Left kidney (tissue), 1 donor: ENCODE measurements at regions not wholly inside any gene's neighbourhood (a gene's known extent, or its start where the extent isn't known, plus 50 kb on each side); places are given as distances from the start of the nearest gene placed in this dataset.

ENCODE experiments used
- DNase-seq: peaks from one replicate; pipeline ENCODE4 v3.0.0-alpha.2; 2013

DNA sequence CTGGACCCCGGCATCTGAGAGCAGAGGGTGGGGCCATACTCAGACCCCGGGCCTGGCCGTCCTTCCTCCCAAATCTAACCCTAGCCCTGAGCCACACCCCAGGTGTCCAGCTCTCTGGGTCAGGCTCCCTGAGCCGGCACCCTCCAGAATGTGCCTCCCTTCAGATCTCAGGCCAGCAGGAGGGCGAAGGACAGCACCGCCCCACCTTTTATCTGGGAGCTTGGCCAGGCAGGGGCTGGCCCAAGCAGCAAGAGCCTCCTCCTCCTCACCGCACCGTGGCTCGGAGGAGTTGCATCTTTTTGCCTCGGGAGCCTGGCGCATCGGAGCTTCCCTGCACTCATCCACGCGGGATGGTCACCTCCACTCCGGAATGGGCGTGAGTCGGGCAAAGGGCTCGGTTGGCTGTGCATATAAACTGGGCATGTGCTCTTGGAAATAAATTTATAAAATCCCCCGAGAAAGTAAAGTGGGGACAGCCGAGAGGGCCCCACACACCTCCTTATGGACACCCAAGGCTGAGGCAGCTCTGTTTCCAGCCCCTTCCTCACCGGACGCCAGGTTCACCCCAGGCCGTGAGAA, 69.1 kb upstream of the CTDP1 start:
- DNase-seq, result no peak

- no peak for DNase-seq
These were observed 68.4 kb upstream of the CTDP1 start for GRCh38 chr18:79611040-79611681.

GRCh38 chr18:79612291-79613108, 67.1 kb upstream of the CTDP1 start:
- DNase-seq, result no peak

GRCh38 chr18:79613186-79613931, 66.2 kb upstream of the CTDP1 start:
- DNase-seq, result no peak

DNA sequence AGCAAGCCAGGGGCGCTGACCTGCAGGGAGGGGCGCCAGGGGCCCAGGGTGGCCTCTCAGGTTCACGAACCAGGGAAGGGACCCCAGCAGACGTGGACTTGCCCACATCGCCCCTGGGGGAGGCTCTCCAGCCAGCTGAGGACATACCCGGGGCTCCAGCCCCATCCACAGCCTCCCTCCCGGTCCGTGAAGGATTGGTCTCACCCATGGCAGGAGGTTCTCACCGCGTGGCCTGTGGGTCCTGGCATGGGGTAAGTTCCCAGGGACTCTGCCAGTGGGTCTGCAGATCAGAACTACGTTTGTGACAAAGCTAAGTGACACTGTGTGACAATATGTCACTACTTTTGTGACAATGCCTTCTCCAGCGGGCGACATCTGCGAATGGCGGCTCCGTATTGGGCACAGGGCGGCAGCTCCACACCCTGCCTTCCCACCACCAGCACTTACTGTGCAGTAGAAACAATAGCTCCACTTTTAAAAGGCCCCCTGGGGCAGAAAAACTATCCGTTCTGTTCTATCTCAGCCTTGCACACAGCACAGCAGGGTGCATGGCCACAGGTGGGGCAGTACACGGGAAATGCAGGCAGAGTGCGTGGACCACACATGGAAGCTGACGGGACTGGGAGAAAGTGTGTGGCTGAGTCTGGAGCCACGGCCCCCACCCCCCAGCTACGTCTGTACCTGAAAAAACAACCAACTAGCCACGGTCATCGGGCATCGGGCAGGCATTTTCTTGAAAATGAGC, 65.2 kb upstream of the CTDP1 start:
- DNase-seq, result no peak

DNA sequence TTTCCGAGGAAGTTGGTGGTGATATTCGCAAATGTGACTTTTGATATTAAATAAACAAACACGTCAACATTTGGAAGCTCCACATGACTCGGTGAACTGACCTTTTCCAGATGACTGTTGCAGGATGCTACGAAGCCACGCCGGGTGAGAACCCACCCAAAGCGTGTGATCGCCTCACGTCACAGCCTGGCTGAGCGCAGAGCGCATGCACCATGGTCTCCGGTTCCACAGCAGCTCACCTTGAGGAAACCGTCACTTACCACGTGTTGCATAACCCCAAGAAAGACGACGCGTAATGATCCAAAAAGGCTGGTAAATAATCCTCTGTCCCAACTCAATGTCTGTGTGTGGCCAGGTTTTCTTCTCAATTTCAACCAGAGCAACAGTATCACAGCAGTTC, 64.5 kb upstream of the CTDP1 start:
- no peak for DNase-seq

DNA sequence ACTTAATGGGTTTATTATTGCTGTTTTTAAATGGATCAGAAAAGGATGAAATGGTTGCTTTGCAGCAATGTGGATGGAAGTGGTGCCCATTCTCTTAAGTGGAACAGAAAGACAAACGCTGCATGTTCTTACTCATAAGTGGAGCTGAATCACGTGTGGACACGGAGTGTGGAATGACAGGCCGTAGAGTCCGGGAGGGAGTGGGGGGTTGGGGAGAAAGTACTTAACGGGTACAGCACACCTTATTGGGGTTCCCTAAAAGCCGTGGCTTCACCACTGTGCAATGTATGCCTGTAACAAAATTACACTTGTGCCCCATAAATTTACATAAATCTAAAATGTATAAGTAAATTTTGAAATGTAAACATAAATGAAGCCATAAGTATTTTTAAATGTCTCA, 64.0 kb upstream of the CTDP1 start:
- DNase-seq, result no peak

DNA sequence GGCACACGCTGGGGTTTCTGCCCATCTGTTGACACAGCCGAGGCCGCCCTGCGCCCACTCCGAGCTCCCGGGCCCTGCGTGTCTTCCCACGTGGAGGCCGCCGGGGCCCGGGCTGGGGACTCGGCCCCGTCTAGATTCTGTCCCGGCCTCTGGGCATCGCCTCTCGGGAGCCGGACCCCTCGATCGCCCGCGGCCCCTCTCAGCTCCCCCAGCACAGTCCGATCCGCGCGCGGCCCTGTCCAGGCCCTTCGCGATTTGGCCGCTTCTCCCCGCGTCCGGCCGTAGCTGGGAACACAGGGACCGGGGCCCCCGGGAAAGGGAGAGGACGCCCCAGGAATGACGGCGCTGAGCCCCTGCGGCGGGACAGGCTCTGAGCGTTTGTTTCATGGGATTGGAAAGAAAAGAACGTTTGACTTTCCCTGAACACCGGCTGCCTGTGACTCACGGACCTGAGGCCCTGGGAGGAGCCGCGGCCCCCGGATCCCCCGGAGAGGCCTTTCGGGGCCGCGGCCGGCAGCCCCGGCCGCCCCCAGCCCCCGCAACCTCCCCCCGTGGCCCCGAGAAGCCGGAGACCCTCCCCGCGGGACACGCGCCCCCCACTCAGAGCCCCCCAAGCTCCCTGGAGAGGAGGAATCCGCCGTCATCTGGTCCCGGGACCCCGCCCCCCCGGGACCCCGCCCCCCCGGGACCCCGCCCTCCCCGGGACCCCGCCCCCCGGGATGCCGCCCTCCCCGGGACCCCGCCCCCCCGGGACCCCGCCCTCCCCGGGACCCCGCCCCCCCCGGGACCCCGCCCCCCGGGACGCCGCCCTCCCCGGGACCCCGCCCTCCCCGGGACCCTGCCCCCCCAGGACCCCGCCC, 62.7 kb upstream of the CTDP1 start:
- no peak for DNase-seq

- no peak for DNase-seq
These were observed 61.8 kb upstream of the CTDP1 start for GRCh38 chr18:79617511-79618500.

- peak; percentile 45 for DNase-seq
These were observed 58.9 kb upstream of the CTDP1 start for GRCh38 chr18:79620576-79621165.

- no peak for DNase-seq
These were observed 58.1 kb upstream of the CTDP1 start for GRCh38 chr18:79621501-79621900.

DNA sequence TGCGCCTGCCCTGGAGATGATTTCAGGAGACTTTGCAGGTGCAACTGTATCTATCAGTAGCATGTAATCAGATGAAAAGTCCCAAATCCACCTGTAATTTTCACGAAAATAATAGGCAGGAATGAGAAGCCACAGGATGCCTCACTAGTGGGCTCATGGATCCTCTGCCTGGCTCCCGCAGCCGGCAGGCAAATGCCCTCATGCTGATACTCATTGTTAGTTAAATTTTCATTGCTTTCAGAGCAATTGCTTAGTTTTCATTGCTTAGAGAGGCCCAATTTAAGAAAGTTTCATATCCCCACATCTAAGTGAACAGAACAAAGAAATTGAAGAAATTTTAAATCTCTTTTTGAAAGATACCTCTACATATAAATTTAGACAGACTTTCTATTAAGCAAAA, 57.6 kb upstream of the CTDP1 start:
- DNase-seq, result no peak

DNA sequence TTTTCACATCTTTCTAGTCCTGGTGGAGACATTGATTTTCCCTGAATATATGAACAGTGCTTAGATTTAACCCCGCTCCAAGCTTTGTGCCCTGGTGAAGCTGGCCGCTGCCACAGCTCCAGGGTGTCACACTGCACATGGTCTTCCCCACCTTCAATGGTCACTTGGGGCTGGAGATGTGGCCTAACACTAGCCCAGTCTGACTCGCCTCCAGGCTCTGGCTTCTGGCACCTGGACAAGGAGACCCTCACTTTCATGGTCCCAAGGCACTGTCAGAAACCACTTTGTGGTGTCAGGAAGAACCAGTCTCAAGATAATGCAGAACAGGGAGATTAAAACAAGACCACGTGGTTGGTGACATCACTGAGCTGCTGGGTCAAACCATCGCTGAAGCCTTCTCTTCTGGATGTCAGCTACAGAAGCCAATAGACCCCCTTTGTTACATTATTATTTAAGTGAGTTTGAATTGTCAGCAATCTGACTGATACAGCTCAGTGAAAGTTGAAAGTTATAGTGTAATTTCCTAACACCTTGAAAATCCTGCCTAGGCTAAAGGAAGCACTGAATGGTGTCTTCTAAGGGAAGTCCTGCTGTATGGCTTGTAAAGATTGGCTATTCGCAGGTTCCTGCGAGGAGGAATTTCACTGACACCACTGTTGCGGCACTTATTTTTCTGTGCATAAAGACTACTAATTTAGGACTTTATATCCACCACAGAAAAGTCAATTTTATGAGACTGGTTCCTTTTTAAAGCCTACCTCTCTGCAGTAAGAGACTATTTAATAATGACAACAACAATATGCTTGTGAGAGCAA, 55.0 kb upstream of the CTDP1 start:
- no peak for DNase-seq

- DNase-seq, result no peak
These were observed 54.2 kb upstream of the CTDP1 start for GRCh38 chr18:79625195-79625923.

DNA sequence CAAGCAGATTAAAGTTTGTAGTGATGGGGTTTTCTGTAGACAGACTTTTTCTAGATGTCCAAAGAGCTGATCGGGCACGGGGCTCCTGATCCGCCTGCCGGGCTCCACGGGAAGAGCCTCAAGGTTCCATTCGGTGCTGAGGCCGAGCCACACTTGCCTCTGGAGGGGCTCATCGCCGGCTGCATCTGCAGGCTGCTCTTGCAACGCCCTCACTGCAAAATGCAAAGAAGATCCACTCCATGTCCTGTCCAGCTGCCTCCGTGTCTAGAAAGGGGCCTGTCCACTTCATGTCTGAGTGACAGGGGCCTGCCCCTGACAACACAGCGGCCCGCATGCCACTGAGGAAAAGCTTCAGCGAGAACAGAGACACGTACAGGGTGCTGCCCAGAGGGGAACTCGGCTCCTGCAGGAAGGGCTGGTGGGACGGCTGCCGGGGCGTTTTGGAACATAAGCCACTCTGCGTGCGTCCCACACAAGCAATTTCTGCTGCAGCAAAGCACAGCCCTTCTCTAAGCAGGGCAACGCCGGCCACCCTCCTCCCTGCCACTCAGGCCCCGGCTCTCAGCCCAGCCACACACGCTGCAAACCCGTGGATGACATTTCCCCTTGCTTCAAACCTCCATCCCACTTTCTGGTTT, 53.6 kb upstream of the CTDP1 start:
- no peak for DNase-seq

DNA sequence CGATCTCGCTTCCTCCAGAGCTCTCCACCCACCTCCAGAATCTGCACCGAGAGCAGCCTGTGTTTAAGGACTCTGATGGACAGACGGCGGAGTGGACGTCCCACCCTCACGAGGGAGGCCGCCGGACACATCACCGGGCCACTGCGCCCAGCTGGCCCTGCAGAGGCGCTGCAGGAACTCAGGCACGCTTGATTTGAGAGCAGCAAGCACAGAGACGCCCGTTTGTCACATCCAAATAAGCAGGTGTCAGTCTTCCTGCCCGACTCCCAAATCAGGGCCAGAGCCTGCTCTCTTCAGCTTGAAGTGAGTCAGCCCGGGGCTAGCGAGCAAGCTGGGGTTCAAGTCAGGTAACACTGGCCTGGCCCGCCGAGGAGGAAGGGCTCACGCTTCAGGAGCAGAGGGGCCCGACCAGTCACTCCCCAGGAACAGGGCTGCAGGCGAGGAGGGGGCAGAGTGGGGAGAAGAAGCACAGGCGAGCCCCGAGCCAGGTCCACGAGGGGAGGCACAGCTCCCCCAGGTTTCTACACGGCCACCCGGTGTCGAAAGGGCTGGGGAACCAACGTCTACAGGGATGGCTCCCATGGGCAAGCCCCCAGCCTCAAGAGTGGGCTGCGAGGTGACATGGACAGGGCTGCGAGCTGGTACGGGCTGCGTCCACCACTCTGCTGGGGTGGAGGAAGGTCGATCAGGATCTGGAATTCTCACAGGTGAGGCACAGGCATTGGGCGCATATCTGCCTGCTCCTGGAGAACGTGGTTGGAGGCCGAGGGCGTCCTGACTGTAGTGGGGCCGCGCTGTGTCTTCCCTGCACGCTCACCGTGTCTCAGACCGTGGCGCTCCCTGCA, 52.5 kb upstream of the CTDP1 start:
- DNase-seq, result no peak
